Hindlimb muscle (tissue), 1 donor: ENCODE measurements at regions not wholly inside any gene's neighbourhood (a gene's known extent, or its start where the extent isn't known, plus 50 kb on each side); places are given as distances from the start of the nearest gene placed in this dataset.
"Not testable (repeated sequence)": the region's sequence is repeated elsewhere in the genome, so short reads cannot be mapped to it uniquely, and the experiment has no call there.

ENCODE experiments used
- DNase-seq: peaks from one replicate; pipeline ENCODE4 v3.0.0-alpha.2; 2013

- DNase-seq, result no peak
Observed at GRCh38 chr2:185891403-185891802, 152.8 kb downstream of the FSIP2 start.

GRCh38 chr2:185891804-185892411, 153.3 kb downstream of the FSIP2 start:
- no peak for DNase-seq

GRCh38 chr2:185892484-185892883, 153.9 kb downstream of the FSIP2 start:
- no peak for DNase-seq

GRCh38 chr2:185894223-185894622, 155.6 kb downstream of the FSIP2 start:
- no peak for DNase-seq

- no peak for DNase-seq
Observed at GRCh38 chr2:185895828-185896693, 157.5 kb downstream of the FSIP2 start.

GRCh38 chr2:185899366-185899765, 160.8 kb downstream of the FSIP2 start:
- no peak for DNase-seq

- no peak for DNase-seq
Observed at GRCh38 chr2:185919155-185919554, 180.6 kb downstream of the FSIP2 start.

GRCh38 chr2:185921048-185921756, 182.6 kb downstream of the FSIP2 start:
- no peak for DNase-seq

- no peak for DNase-seq
Observed at GRCh38 chr2:185934232-185934631, 195.6 kb downstream of the FSIP2 start.

GRCh38 chr2:185939858-185940257, 201.3 kb downstream of the FSIP2 start:
- no peak for DNase-seq

- DNase-seq, result no peak
Observed at GRCh38 chr2:185942855-185943254, 204.3 kb downstream of the FSIP2 start.

- no peak for DNase-seq
Observed at GRCh38 chr2:185947722-185948121, 209.1 kb downstream of the FSIP2 start.

GRCh38 chr2:185952100-185952499, 213.5 kb downstream of the FSIP2 start:
- DNase-seq, result no peak

GRCh38 chr2:185954389-185954788, 215.8 kb downstream of the FSIP2 start:
- no peak for DNase-seq

GRCh38 chr2:185955050-185955449, 216.4 kb downstream of the FSIP2 start:
- no peak for DNase-seq

- DNase-seq, result no peak
Observed at GRCh38 chr2:185967335-185967734, 228.7 kb downstream of the FSIP2 start.

GRCh38 chr2:185970148-185970852, 231.7 kb downstream of the FSIP2 start:
- no peak for DNase-seq

- DNase-seq, result no peak
Observed at GRCh38 chr2:185978634-185979407, 240.2 kb downstream of the FSIP2 start.

- no peak for DNase-seq
Observed at GRCh38 chr2:185979546-185980071, 241.0 kb downstream of the FSIP2 start.

GRCh38 chr2:185980944-185981343, 242.3 kb downstream of the FSIP2 start:
- no peak for DNase-seq

- no peak for DNase-seq
Observed at GRCh38 chr2:185984670-185985069, 246.1 kb downstream of the FSIP2 start.

- not testable (repeated sequence) for DNase-seq
Observed at GRCh38 chr2:185988907-185989306, 250.3 kb downstream of the FSIP2 start.
